DND-41 (cell line): ENCODE measurements at regions not wholly inside any gene's neighbourhood (a gene's known extent, or its start where the extent isn't known, plus 50 kb on each side); places are given as distances from the start of the nearest gene placed in this dataset.

ENCODE experiments used
- ATAC-seq: fragments of 200-7000 bp; cut with Tn5 transposase; 3 replicates; pipeline ENCODE4 v1.9.1; 2021; ENCODE audit warnings: low read depth; ENCODE audit not compliant: insufficient read depth
- DNase-seq: peaks from one replicate; pipeline ENCODE4 v3.0.0-alpha.2; 2020
- H2AFZ ChIP-seq: 2 replicates; pipeline ENCODE4 v1.6.0; 2012; ENCODE audit warnings: low read depth, low read length
- H3K27ac ChIP-seq: 2 replicates; pipeline ENCODE4 v1.5.1; 2012; ENCODE audit warnings: low read length, inconsistent platforms
- H3K27me3 ChIP-seq: fragments of 200-600 bp; sonication (generic); 2 replicates; pipeline ENCODE4 v1.6.0; 2012; ENCODE audit warnings: low read length, mild to moderate bottlenecking, inconsistent platforms; ENCODE audit not compliant: insufficient read depth, poor library complexity
- H3K36me3 ChIP-seq: 2 replicates; pipeline ENCODE4 v1.5.1; 2012; ENCODE audit warnings: low read length, inconsistent platforms; ENCODE audit not compliant: insufficient read depth
- H3K4me1 ChIP-seq: 2 replicates; pipeline ENCODE4 v1.5.1; 2012; ENCODE audit warnings: mild to moderate bottlenecking, low read length; ENCODE audit not compliant: insufficient read depth
- H3K4me2 ChIP-seq: 2 replicates; pipeline ENCODE4 v1.6.0; 2012; ENCODE audit warnings: mild to moderate bottlenecking, moderate library complexity, low read length, inconsistent platforms; ENCODE audit not compliant: insufficient read depth
- H3K4me3 ChIP-seq, 2 experiments: fragments of 200-600 bp in 1 of 2; shearing (Covaris generic) in 1 of 2; 2 replicates each; pipeline ENCODE4 v1.5.1; 2012 to 2016; ENCODE audit warnings: inconsistent platforms in 2 of 2, low read length in 2 of 2, mild to moderate bottlenecking in 2 of 2, low read depth in 1 of 2, moderate library complexity in 1 of 2
- H3K79me2 ChIP-seq: 2 replicates; pipeline ENCODE4 v1.6.0; 2012; ENCODE audit warnings: low read length, inconsistent platforms; ENCODE audit not compliant: insufficient read depth
- H3K9ac ChIP-seq: 2 replicates; pipeline ENCODE4 v1.6.0; 2012; ENCODE audit warnings: low read depth, mild to moderate bottlenecking, inconsistent platforms, low read length, moderate library complexity
- H3K9me3 ChIP-seq: 2 replicates; pipeline ENCODE4 v1.5.1; 2012; ENCODE audit warnings: low read length, moderate library complexity, mild to moderate bottlenecking, inconsistent platforms; ENCODE audit not compliant: insufficient read depth, severe bottlenecking
- H4K20me1 ChIP-seq: 2 replicates; pipeline ENCODE4 v1.6.0; 2012; ENCODE audit warnings: low read length; ENCODE audit not compliant: insufficient read depth
- EZH2 ChIP-seq: IDR thresholded peaks from 3 replicates; pipeline ENCODE4 v1.6.1; 2012; ENCODE audit warnings: borderline replicate concordance, low read depth, mild to moderate bottlenecking, moderate library complexity, low read length, inconsistent platforms; ENCODE audit not compliant: severe bottlenecking
- TF ChIP-seq, protein P1 (sequence below): IDR thresholded peaks from 2 replicates; pipeline ENCODE4 v1.5.1; 2012; ENCODE audit warnings: borderline replicate concordance, low read length, moderate library complexity, mild to moderate bottlenecking; ENCODE audit not compliant: poor library complexity, severe bottlenecking; ENCODE audit errors: extremely low read depth

GRCh38 chr2:100722125-100722524 lies 97.8 kb upstream of the NPAS2 start:
- Histone ChIP-seq H3K27me3 (no peaks in the 10 kb centered on the region), H3K4me3 (no peak overlapping the region), H2AFZ (no peak overlapping the region), H4K20me1 (no peaks in the 10 kb centered on the region), H3K79me2 (no peaks in the 10 kb centered on the region), H3K4me1 (no peaks in the 10 kb centered on the region), H3K36me3 (no peaks in the 10 kb centered on the region), H3K4me2 (no peak overlapping the region), H3K9ac (no peak overlapping the region), H3K27ac (no peak overlapping the region), H3K9me3 (no peaks in the 10 kb centered on the region)
- ATAC-seq (no peak), DNase-seq (no peak)
- TF ChIP-seq EZH2 = no peak
- TF ChIP-seq, protein P1, sequence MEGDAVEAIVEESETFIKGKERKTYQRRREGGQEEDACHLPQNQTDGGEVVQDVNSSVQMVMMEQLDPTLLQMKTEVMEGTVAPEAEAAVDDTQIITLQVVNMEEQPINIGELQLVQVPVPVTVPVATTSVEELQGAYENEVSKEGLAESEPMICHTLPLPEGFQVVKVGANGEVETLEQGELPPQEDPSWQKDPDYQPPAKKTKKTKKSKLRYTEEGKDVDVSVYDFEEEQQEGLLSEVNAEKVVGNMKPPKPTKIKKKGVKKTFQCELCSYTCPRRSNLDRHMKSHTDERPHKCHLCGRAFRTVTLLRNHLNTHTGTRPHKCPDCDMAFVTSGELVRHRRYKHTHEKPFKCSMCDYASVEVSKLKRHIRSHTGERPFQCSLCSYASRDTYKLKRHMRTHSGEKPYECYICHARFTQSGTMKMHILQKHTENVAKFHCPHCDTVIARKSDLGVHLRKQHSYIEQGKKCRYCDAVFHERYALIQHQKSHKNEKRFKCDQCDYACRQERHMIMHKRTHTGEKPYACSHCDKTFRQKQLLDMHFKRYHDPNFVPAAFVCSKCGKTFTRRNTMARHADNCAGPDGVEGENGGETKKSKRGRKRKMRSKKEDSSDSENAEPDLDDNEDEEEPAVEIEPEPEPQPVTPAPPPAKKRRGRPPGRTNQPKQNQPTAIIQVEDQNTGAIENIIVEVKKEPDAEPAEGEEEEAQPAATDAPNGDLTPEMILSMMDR = no peak

GRCh38 chr2:100726866-100727265 lies 93.1 kb upstream of the NPAS2 start:
- Histone ChIP-seq H3K9ac (no peak overlapping the region), H3K4me1 (no peaks in the 10 kb centered on the region)

GRCh38 chr2:100730290-100730868 lies 89.6 kb upstream of the NPAS2 start:
- Histone ChIP-seq H3K9me3 (peaks cover 5% of the 10 kb centered on the region), H2AFZ (no peak overlapping the region), H3K4me2 (no peak overlapping the region), H3K4me1 (no peaks in the 10 kb centered on the region), H4K20me1 (no peaks in the 10 kb centered on the region), H3K9ac (no peak overlapping the region), H3K79me2 (no peaks in the 10 kb centered on the region), H3K27me3 (no peaks in the 10 kb centered on the region), H3K4me3 (no peak overlapping the region), H3K27ac (no peak overlapping the region), H3K36me3 (no peaks in the 10 kb centered on the region)
- TF ChIP-seq, protein P1 = peak; percentile 50
- no peak for TF ChIP-seq EZH2
- DNase-seq = peak; percentile 49
- ATAC-seq = peak; percentile 40; the same call in 1 of the 3 replicates

More at GRCh38 chr2:100726866-100727265, 93.1 kb upstream of the NPAS2 start:
- Histone ChIP-seq H3K27me3 (no peaks in the 10 kb centered on the region), H3K27ac (no peak overlapping the region), H4K20me1 (no peaks in the 10 kb centered on the region), H2AFZ (no peak overlapping the region), H3K79me2 (no peaks in the 10 kb centered on the region), H3K4me2 (no peak overlapping the region), H3K36me3 (no peaks in the 10 kb centered on the region), H3K4me3 (no peak overlapping the region), H3K9me3 (peaks cover 5% of the 10 kb centered on the region)
- DNase-seq (no peak), ATAC-seq (no peak)
- TF ChIP-seq, protein P1 = no peak
- TF ChIP-seq EZH2 = no peak

- Histone ChIP-seq H3K27ac (no peak overlapping the region), H3K4me3 (no peak overlapping the region), H3K4me1 (no peaks in the 10 kb centered on the region), H2AFZ (no peak overlapping the region), H3K36me3 (no peaks in the 10 kb centered on the region), H3K79me2 (no peaks in the 10 kb centered on the region), H3K9me3 (peaks cover 5% of the 10 kb centered on the region), H3K9ac (no peak overlapping the region), H3K27me3 (no peaks in the 10 kb centered on the region), H4K20me1 (no peaks in the 10 kb centered on the region), H3K4me2 (no peak overlapping the region)
- no peak for TF ChIP-seq EZH2
- TF ChIP-seq, protein P1 = no peak
- ATAC-seq (no peak), DNase-seq (no peak)
Measured at GRCh38 chr2:100731535-100731981, 88.4 kb upstream of the NPAS2 start.
